ENCODE measurements at regions not wholly inside any gene's neighbourhood (a gene's known extent, or its start where the extent isn't known, plus 50 kb on each side); places are given as distances from the start of the nearest gene placed in this dataset.

GRCh38 chr21:27260728-27261127 lies 293.8 kb upstream of the ADAMTS5 start:
- no peak for TF ChIP-seq CTCF (IDR thresholded peaks at IDR 0.05; ENCODE audit: extremely low read depth in 1 of 2, insufficient read depth in 1 of 2, low read depth in 1 of 2, low read length in 2 of 2)
- TF ChIP-seq, protein P1, sequence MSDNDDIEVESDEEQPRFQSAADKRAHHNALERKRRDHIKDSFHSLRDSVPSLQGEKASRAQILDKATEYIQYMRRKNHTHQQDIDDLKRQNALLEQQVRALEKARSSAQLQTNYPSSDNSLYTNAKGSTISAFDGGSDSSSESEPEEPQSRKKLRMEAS (IDR thresholded peaks at IDR 0.05; ENCODE audit: insufficient read depth, insufficient read length) = no peak
- no peak for TF ChIP-seq FOS (IDR thresholded peaks at IDR 0.05; ENCODE audit: borderline replicate concordance, insufficient read depth, low read length)
- TF ChIP-seq POLR2A (IDR thresholded peaks at IDR 0.05; ENCODE audit: low read depth, low read length) = no peak
- TF ChIP-seq EZH2 (IDR thresholded peaks at IDR 0.05; ENCODE audit: borderline replicate concordance, low read depth, low read length, severe bottlenecking) = no peak
